K562 (cell line): ENCODE measurements at regions not wholly inside any gene's neighbourhood (a gene's known extent, or its start where the extent isn't known, plus 50 kb on each side); places are given as distances from the start of the nearest gene placed in this dataset.

Source experiments
- ATF4 ChIP-seq: fragments of 450-650 bp; formaldehyde crosslinking; IDR thresholded peaks from 2 replicates; pipeline ENCODE4 v1.4.0; 2022; ENCODE audit warnings: mild to moderate bottlenecking, moderate library complexity
- CHD1 ChIP-seq: fragments of 200-600 bp; sonication (generic); IDR thresholded peaks from one replicate; pipeline ENCODE4 v1.6.1; 2012; ENCODE audit warnings: mild to moderate bottlenecking, moderate library complexity, low read length, inconsistent platforms
- POLR3A ChIP-seq: IDR thresholded peaks from 2 replicates; pipeline ENCODE4 v1.6.1; 2011; ENCODE audit warnings: borderline replicate concordance, mild to moderate bottlenecking, moderate library complexity; ENCODE audit not compliant: insufficient read length, insufficient read depth; ENCODE audit errors: extremely low read depth
- STAT5A ChIP-seq: IDR thresholded peaks from 2 replicates; pipeline ENCODE4 v1.6.1; 2012; ENCODE audit warnings: low read length, inconsistent platforms, borderline replicate concordance

- TF ChIP-seq STAT5A, result no peak
- no peak for TF ChIP-seq POLR3A
- no peak for TF ChIP-seq ATF4
- TF ChIP-seq CHD1, result no peak
Measured at GRCh38 chr20:57878786-57879424, 169.1 kb upstream of the PMEPA1 start.
